ENCODE measurements at regions not wholly inside any gene's neighbourhood (a gene's known extent, or its start where the extent isn't known, plus 50 kb on each side); places are given as distances from the start of the nearest gene placed in this dataset.

DNA sequence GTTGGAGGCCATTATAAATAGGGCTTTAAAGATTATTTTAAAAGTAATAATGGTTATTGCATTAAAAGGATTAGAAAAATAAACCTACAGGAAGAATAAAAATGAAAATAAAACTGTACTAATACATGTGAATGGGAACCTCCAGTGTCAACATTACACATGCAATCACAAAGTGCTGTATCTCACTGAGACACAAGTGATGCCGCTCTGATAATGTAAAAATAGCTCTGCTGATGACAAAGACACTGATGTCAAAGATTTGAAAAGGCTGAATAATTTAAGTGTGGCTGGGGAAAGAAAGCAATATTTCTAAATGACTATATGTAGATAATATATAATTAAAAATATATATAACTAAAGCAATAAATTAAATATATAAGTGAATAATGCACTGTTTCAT, 129.1 kb upstream of the RAP2B start (continued):
- TF ChIP-seq ZNF462 (CRISPR knock-in tag; IDR thresholded peaks at IDR 0.05) (no peak), STAT1 (IDR thresholded peaks at IDR 0.05; ENCODE audit: unreplicated experiment) (no peak), POLR2AphosphoS5 (IDR thresholded peaks at IDR 0.05; ENCODE audit: low read depth) (no peak), CREB1 (CRISPR knock-in tag; IDR thresholded peaks at IDR 0.05; ENCODE audit: low read depth) (no peak), NANOG (IDR thresholded peaks at IDR 0.05; ENCODE audit: borderline replicate concordance) (no peak)
- TF ChIP-seq, protein P1, sequence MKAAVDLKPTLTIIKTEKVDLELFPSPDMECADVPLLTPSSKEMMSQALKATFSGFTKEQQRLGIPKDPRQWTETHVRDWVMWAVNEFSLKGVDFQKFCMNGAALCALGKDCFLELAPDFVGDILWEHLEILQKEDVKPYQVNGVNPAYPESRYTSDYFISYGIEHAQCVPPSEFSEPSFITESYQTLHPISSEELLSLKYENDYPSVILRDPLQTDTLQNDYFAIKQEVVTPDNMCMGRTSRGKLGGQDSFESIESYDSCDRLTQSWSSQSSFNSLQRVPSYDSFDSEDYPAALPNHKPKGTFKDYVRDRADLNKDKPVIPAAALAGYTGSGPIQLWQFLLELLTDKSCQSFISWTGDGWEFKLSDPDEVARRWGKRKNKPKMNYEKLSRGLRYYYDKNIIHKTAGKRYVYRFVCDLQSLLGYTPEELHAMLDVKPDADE (IDR thresholded peaks at IDR 0.05) = no peak
- TF ChIP-seq, protein P2, sequence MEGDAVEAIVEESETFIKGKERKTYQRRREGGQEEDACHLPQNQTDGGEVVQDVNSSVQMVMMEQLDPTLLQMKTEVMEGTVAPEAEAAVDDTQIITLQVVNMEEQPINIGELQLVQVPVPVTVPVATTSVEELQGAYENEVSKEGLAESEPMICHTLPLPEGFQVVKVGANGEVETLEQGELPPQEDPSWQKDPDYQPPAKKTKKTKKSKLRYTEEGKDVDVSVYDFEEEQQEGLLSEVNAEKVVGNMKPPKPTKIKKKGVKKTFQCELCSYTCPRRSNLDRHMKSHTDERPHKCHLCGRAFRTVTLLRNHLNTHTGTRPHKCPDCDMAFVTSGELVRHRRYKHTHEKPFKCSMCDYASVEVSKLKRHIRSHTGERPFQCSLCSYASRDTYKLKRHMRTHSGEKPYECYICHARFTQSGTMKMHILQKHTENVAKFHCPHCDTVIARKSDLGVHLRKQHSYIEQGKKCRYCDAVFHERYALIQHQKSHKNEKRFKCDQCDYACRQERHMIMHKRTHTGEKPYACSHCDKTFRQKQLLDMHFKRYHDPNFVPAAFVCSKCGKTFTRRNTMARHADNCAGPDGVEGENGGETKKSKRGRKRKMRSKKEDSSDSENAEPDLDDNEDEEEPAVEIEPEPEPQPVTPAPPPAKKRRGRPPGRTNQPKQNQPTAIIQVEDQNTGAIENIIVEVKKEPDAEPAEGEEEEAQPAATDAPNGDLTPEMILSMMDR (conservative IDR thresholded peaks at IDR 0.05; ENCODE audit: low read depth in 2 of 2) = no peak
- TF ChIP-seq, protein P3, sequence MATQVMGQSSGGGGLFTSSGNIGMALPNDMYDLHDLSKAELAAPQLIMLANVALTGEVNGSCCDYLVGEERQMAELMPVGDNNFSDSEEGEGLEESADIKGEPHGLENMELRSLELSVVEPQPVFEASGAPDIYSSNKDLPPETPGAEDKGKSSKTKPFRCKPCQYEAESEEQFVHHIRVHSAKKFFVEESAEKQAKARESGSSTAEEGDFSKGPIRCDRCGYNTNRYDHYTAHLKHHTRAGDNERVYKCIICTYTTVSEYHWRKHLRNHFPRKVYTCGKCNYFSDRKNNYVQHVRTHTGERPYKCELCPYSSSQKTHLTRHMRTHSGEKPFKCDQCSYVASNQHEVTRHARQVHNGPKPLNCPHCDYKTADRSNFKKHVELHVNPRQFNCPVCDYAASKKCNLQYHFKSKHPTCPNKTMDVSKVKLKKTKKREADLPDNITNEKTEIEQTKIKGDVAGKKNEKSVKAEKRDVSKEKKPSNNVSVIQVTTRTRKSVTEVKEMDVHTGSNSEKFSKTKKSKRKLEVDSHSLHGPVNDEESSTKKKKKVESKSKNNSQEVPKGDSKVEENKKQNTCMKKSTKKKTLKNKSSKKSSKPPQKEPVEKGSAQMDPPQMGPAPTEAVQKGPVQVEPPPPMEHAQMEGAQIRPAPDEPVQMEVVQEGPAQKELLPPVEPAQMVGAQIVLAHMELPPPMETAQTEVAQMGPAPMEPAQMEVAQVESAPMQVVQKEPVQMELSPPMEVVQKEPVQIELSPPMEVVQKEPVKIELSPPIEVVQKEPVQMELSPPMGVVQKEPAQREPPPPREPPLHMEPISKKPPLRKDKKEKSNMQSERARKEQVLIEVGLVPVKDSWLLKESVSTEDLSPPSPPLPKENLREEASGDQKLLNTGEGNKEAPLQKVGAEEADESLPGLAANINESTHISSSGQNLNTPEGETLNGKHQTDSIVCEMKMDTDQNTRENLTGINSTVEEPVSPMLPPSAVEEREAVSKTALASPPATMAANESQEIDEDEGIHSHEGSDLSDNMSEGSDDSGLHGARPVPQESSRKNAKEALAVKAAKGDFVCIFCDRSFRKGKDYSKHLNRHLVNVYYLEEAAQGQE (IDR thresholded peaks at IDR 0.05; ENCODE audit: unreplicated experiment) = no peak

Measured in GM23338 (cell line).